HepG2 (cell line): ENCODE measurements at regions not wholly inside any gene's neighbourhood (a gene's known extent, or its start where the extent isn't known, plus 50 kb on each side); places are given as distances from the start of the nearest gene placed in this dataset.
A peak's percentile ranks its signal among the peaks of the same experiment; 100 is the strongest.

Experiments used
- ATAC-seq: fragments of 200-7000 bp; cut with Tn5 transposase; 3 replicates; pipeline ENCODE4 v1.9.1; 2020; ENCODE audit warnings: mild to moderate bottlenecking, moderate library complexity
- BruUV-seq: library from RNA; stranded (reverse); fragments of 400-500 nt; replicated peaks from 2 replicates; lab custom pipeline; 2021; lab: Mats Ljungman, UMichigan
- CTCF ChIA-PET: fragments of 300-600 bp; formaldehyde crosslinking; extraction: SDS; loops from one replicate; lab custom pipeline; 2021; ENCODE audit warnings: low total read pairs, inconsistent platforms, low intra/inter-chr PET ratio; lab: Yijun Ruan, JAX
- POLR2A ChIA-PET: fragments of 350-600 bp; sonication (Branson Sonifier 250); formaldehyde crosslinking; loops from one replicate; lab custom pipeline; 2020; ENCODE audit warnings: antibody characterized with exemption, inconsistent platforms; lab: Yijun Ruan, JAX
- DNase-seq: peaks from one replicate; pipeline ENCODE4 v3.0.0-alpha.2; 2015; ENCODE audit warnings: low spot score
- FAIRE-seq: peaks from 3 replicates; lab custom pipeline; 2011; peaks lifted over from hg19 to GRCh38; lab: Jason Lieb, UNC
- H2AFZ ChIP-seq: one replicate; pipeline ENCODE4 v1.6.1; 2011; ENCODE audit warnings: low read length, inconsistent platforms
- H3K27ac ChIP-seq: fragments of 300-600 bp; 3 replicates; pipeline ENCODE4 v1.8.0; 2011; ENCODE audit warnings: mixed run types, mild to moderate bottlenecking, mixed read lengths, low read length, inconsistent platforms; ENCODE audit not compliant: insufficient read depth; ENCODE audit errors: extremely low read length
- H3K27me3 ChIP-seq, 2 experiments: fragments of 200-600 bp in 1 of 2; 2 replicates in 1 of 2; 3 replicates in 1 of 2; pipeline versions ENCODE4 v1.6.0 to v1.8.0; 2011; ENCODE audit warnings: low read length in 2 of 2, mild to moderate bottlenecking in 2 of 2, moderate library complexity in 2 of 2, inconsistent platforms in 1 of 2; ENCODE audit not compliant: insufficient read depth in 2 of 2, control insufficient read depth in 1 of 2
- H3K36me3 ChIP-seq, 2 experiments: fragments of 200-600 bp in 1 of 2; replicated peaks in 1 of 2; 2 replicates in 1 of 2; 3 replicates in 1 of 2; pipeline versions ENCODE4 v1.5.1 to v1.8.0; 2011; ENCODE audit warnings: low read length in 2 of 2, inconsistent platforms in 1 of 2; ENCODE audit not compliant: insufficient read depth in 2 of 2, control insufficient read depth in 1 of 2
- H3K4me1 ChIP-seq: 2 replicates; pipeline ENCODE4 v1.5.1; 2012; ENCODE audit warnings: low read length, inconsistent platforms; ENCODE audit not compliant: insufficient read depth
- H3K4me2 ChIP-seq: 2 replicates; pipeline ENCODE4 v1.6.0; 2011; ENCODE audit warnings: low read depth, low read length, inconsistent platforms
- H3K4me3 ChIP-seq, 3 experiments: fragments of 200-600 bp in 1 of 3; sonication (generic), shearing (Covaris generic) in 1 of 3; replicated peaks in 1 of 3; 2 replicates each; pipeline ENCODE4 v1.5.1; 2011 to 2016; ENCODE audit warnings: low read length in 3 of 3, inconsistent platforms in 2 of 3, low read depth in 2 of 3, mild to moderate bottlenecking in 2 of 3, control low read depth in 1 of 3, mixed read lengths in 1 of 3; ENCODE audit not compliant: insufficient read depth in 1 of 3
- H3K79me2 ChIP-seq: one replicate; pipeline ENCODE4 v1.6.1; 2011; ENCODE audit warnings: low read length, inconsistent platforms; ENCODE audit not compliant: insufficient read depth
- H3K9ac ChIP-seq: 2 replicates; pipeline ENCODE4 v1.6.0; 2011; ENCODE audit warnings: mild to moderate bottlenecking, low read depth, low read length, inconsistent platforms; ENCODE audit not compliant: insufficient read depth
- H3K9me3 ChIP-seq: 2 replicates; pipeline ENCODE4 v1.5.1; 2012; ENCODE audit warnings: mild to moderate bottlenecking, low read length
- H4K20me1 ChIP-seq: 2 replicates; pipeline ENCODE4 v1.6.0; 2011; ENCODE audit warnings: inconsistent platforms, mild to moderate bottlenecking, low read length, moderate library complexity; ENCODE audit not compliant: insufficient read depth
- CEBPB ChIP-seq: IDR thresholded peaks from 2 replicates; pipeline ENCODE4 v1.6.1; 2011; ENCODE audit warnings: low read depth, low read length, improper control_type of control experiment, borderline replicate concordance
- CHCHD3 ChIP-seq: sonication (generic); formaldehyde crosslinking; IDR thresholded peaks from 2 replicates; pipeline ENCODE4 v1.8.0; 2022; ENCODE audit warnings: mild to moderate bottlenecking, missing genetic modification reagents, moderate library complexity
- HDAC1 ChIP-seq: sonication (generic); formaldehyde crosslinking; IDR thresholded peaks from 2 replicates; pipeline ENCODE4 v1.5.1; 2020; ENCODE audit warnings: mild to moderate bottlenecking, missing genetic modification reagents
- KLF16 ChIP-seq, 2 experiments: sonication (generic) in 1 of 2; formaldehyde crosslinking in 1 of 2; IDR thresholded peaks; 2 replicates each; pipeline versions ENCODE4 v1.6.1 to v1.8.0; 2016 to 2023; ENCODE audit warnings: missing genetic modification reagents in 2 of 2, missing compliant biosample characterization in 1 of 2
- PCBP2 ChIP-seq: fragments of 200-400 bp; formaldehyde crosslinking; optimal IDR thresholded peaks from 2 replicates; pipeline ENCODE3; 2018; ENCODE audit warnings: low read length, low read depth; ENCODE audit not compliant: poor library complexity, severe bottlenecking
- ZBTB25 ChIP-seq: IDR thresholded peaks from 2 replicates; pipeline ENCODE4 v1.6.1; 2018; ENCODE audit warnings: missing genetic modification reagents
- ZNF468 ChIP-seq: sonication (generic); formaldehyde crosslinking; IDR thresholded peaks from 2 replicates; pipeline ENCODE4 v1.8.0; 2022; ENCODE audit warnings: mild to moderate bottlenecking, moderate library complexity, missing genetic modification reagents
- ZNF616 ChIP-seq: sonication (generic); formaldehyde crosslinking; IDR thresholded peaks from 2 replicates; pipeline ENCODE4 v1.5.0; 2020; ENCODE audit warnings: low read depth, mild to moderate bottlenecking, missing genetic modification reagents
- ZNF749 ChIP-seq: sonication (generic); formaldehyde crosslinking; IDR thresholded peaks from 2 replicates; pipeline ENCODE4 v1.8.0; 2022; ENCODE audit warnings: mild to moderate bottlenecking, missing genetic modification reagents, moderate library complexity, borderline replicate concordance
- ZSCAN30 ChIP-seq: sonication (generic); formaldehyde crosslinking; IDR thresholded peaks from 2 replicates; pipeline ENCODE4 v1.5.0; 2020; ENCODE audit warnings: mild to moderate bottlenecking, missing genetic modification reagents
- WGBS: methylation state at CpG from one replicate; pipeline ENCODE4 v1.1.6; 2017; ENCODE audit warnings: low lambda C conversion rate; 5-methylcytosine and 5-hydroxymethylcytosine counted together
- in situ Hi-C: cut with HindIII; loops from 2 replicates; pipeline ENCODE4 v1.10.0; 2017; ENCODE audit warnings: low pct_unique_long_range_greater_than_20kb; ENCODE audit not compliant: extremely low pct_ligation_motif_present
- intact Hi-C: fragments of 100-400 bp; cut with micrococcal nuclease; formaldehyde crosslinking; loops from one replicate; pipeline ENCODE4 v1.10.0; 2022; ENCODE audit not compliant: unreplicated experiment

GRCh38 chr12:90683871-90684270 is 271.1 kb downstream of the CCER1 start:
- Histone ChIP-seq H3K79me2 (no peaks in the 10 kb centered on the region), H3K4me3 (no peak overlapping the region), H3K27ac (no peak overlapping the region), H3K9ac (no peak overlapping the region), H3K4me2 (no peak overlapping the region), H3K36me3 (no peaks in the 10 kb centered on the region), H4K20me1 (no peaks in the 10 kb centered on the region), H2AFZ (no peak overlapping the region), H3K9me3 (peaks cover 43% of the 10 kb centered on the region), H3K27me3 (no peaks in the 10 kb centered on the region; a peak in 1 of 5 replicates), H3K4me1 (no peaks in the 10 kb centered on the region)
- 2% methylated on average over 3 of the region's 3 CpGs for WGBS
- BruUV-seq: no TSS peak
- no peak for DNase-seq
- CTCF ChIA-PET: no interaction called here
- intact Hi-C loops: no loop called here
- no peak for TF ChIP-seq PCBP2
- TF ChIP-seq CHCHD3 (CRISPR knock-in tag): no peak
- no peak for TF ChIP-seq ZSCAN30
- peak; percentile 36; the same call in 1 of the 2 replicates for TF ChIP-seq CEBPB
- TF ChIP-seq ZNF468: no peak
- TF ChIP-seq, all 625 proteins: peak for 1
- in situ Hi-C loops: no loop called here
- ATAC-seq: no peak
- no peak for FAIRE-seq
- POLR2A ChIA-PET: no interaction called here

GRCh38 chr12:90682398-90682797 is 272.6 kb downstream of the CCER1 start:
- in situ Hi-C loops: no loop called here
- H3K4me3 ChIP-seq: no peak overlapping the region
- no peak overlapping the region for H2AFZ ChIP-seq
- BruUV-seq: no TSS peak
- H3K9me3 ChIP-seq: peaks cover 57% of the 10 kb centered on the region
- ChIA-PET CTCF (no interaction called here), POLR2A (no interaction called here)
- no peaks in the 10 kb centered on the region for H3K79me2 ChIP-seq
- DNase-seq: no peak
- no peak overlapping the region for H3K27ac ChIP-seq
- no peak for ATAC-seq
- H3K4me1 ChIP-seq: no peaks in the 10 kb centered on the region
- no peak for FAIRE-seq
- intact Hi-C loops: no loop called here
- no peaks in the 10 kb centered on the region; a peak in 1 of 5 replicates for H3K27me3 ChIP-seq
- H4K20me1 ChIP-seq: no peaks in the 10 kb centered on the region
- no peak overlapping the region for H3K9ac ChIP-seq
- WGBS: 19% methylated on average over 1 of the region's 1 CpG
- H3K4me2 ChIP-seq: no peak overlapping the region
- TF ChIP-seq KLF16 (CRISPR knock-in tag; IDR thresholded peaks at IDR 0.05) (no peak), HDAC1 (CRISPR knock-in tag) (no peak), ZBTB25 (CRISPR knock-in tag) (no peak), ZNF749 (CRISPR knock-in tag) (no peak), ZNF616 (no peak)
- no peaks in the 10 kb centered on the region for H3K36me3 ChIP-seq
